ENCODE measurements at regions not wholly inside any gene's neighbourhood (a gene's known extent, or its start where the extent isn't known, plus 50 kb on each side); places are given as distances from the start of the nearest gene placed in this dataset.

GRCh38 chr7:18222636-18223035, 195.0 kb upstream of the PRPS1L1 start:
- no peak overlapping the region for H3K4me3 Mint-ChIP-seq
- no peaks in the 10 kb centered on the region for H3K9me3 Mint-ChIP-seq
- intact Hi-C loops (cut with micrococcal nuclease), result no loop called here
- DNase-seq, result no peak
- no peak overlapping the region for H3K27ac Mint-ChIP-seq
- no peaks in the 10 kb centered on the region for H3K27me3 Mint-ChIP-seq
- no peaks in the 10 kb centered on the region for H3K4me1 Mint-ChIP-seq
- H3K36me3 Mint-ChIP-seq (ENCODE audit: low read depth), result no peaks in the 10 kb centered on the region

GRCh38 chr7:18224138-18224537, 196.5 kb upstream of the PRPS1L1 start:
- Mint-ChIP-seq H3K36me3 (ENCODE audit: low read depth) (no peaks in the 10 kb centered on the region), H3K4me1 (no peaks in the 10 kb centered on the region), H3K4me3 (no peak overlapping the region), H3K9me3 (no peaks in the 10 kb centered on the region), H3K27me3 (no peaks in the 10 kb centered on the region), H3K27ac (no peak overlapping the region)
- intact Hi-C loops (cut with micrococcal nuclease), result no loop called here
- no peak for DNase-seq

GRCh38 chr7:18225067-18225466, 197.4 kb upstream of the PRPS1L1 start:
- no peaks in the 10 kb centered on the region for H3K9me3 Mint-ChIP-seq
- intact Hi-C loops (cut with micrococcal nuclease), result no loop called here
- no peaks in the 10 kb centered on the region for H3K4me1 Mint-ChIP-seq

GRCh38 chr7:18226598-18226997, 199.0 kb upstream of the PRPS1L1 start:
- intact Hi-C loops (cut with micrococcal nuclease), result no loop called here
- Mint-ChIP-seq H3K4me1 (no peaks in the 10 kb centered on the region), H3K4me3 (no peak overlapping the region), H3K27me3 (no peaks in the 10 kb centered on the region), H3K9me3 (no peaks in the 10 kb centered on the region), H3K36me3 (ENCODE audit: low read depth) (no peaks in the 10 kb centered on the region), H3K27ac (no peak overlapping the region)
- DNase-seq, result no peak

More at GRCh38 chr7:18225067-18225466, 197.4 kb upstream of the PRPS1L1 start:
- DNase-seq, result no peak
- Mint-ChIP-seq H3K4me3 (no peak overlapping the region), H3K27me3 (no peaks in the 10 kb centered on the region), H3K36me3 (ENCODE audit: low read depth) (no peaks in the 10 kb centered on the region), H3K27ac (no peak overlapping the region)

- Mint-ChIP-seq H3K27me3 (no peaks in the 10 kb centered on the region), H3K4me1 (no peaks in the 10 kb centered on the region), H3K27ac (no peak overlapping the region), H3K4me3 (no peak overlapping the region), H3K36me3 (ENCODE audit: low read depth) (no peaks in the 10 kb centered on the region), H3K9me3 (no peaks in the 10 kb centered on the region)
- intact Hi-C loops (cut with micrococcal nuclease), result no loop called here
- no peak for DNase-seq
These were observed 201.0 kb upstream of the PRPS1L1 start for GRCh38 chr7:18228686-18229085.

GRCh38 chr7:18230271-18230670, 202.6 kb upstream of the PRPS1L1 start:
- H3K36me3 Mint-ChIP-seq (ENCODE audit: low read depth), result no peaks in the 10 kb centered on the region
- no peak overlapping the region for H3K4me3 Mint-ChIP-seq
- H3K27ac Mint-ChIP-seq, result no peak overlapping the region
- no peak for DNase-seq
- intact Hi-C loops (cut with micrococcal nuclease), result no loop called here
- H3K4me1 Mint-ChIP-seq, result no peaks in the 10 kb centered on the region
- H3K9me3 Mint-ChIP-seq, result no peaks in the 10 kb centered on the region
- H3K27me3 Mint-ChIP-seq, result no peaks in the 10 kb centered on the region

- intact Hi-C loops (cut with micrococcal nuclease), result no loop called here
- no peaks in the 10 kb centered on the region for H3K36me3 Mint-ChIP-seq (ENCODE audit: low read depth)
- no peak for DNase-seq
- no peak overlapping the region for H3K27ac Mint-ChIP-seq
- no peaks in the 10 kb centered on the region for H3K4me1 Mint-ChIP-seq
- no peaks in the 10 kb centered on the region for H3K27me3 Mint-ChIP-seq
- no peak overlapping the region for H3K4me3 Mint-ChIP-seq
- no peaks in the 10 kb centered on the region for H3K9me3 Mint-ChIP-seq
These were observed 204.2 kb upstream of the PRPS1L1 start for GRCh38 chr7:18231854-18232253.

GRCh38 chr7:18234519-18234918, 206.9 kb upstream of the PRPS1L1 start:
- no peaks in the 10 kb centered on the region for H3K9me3 Mint-ChIP-seq
- no peak overlapping the region for H3K4me3 Mint-ChIP-seq
- H3K36me3 Mint-ChIP-seq (ENCODE audit: low read depth), result no peaks in the 10 kb centered on the region
- no peak for DNase-seq
- intact Hi-C loops (cut with micrococcal nuclease), result no loop called here
- H3K27me3 Mint-ChIP-seq, result no peaks in the 10 kb centered on the region
- no peaks in the 10 kb centered on the region for H3K4me1 Mint-ChIP-seq
- H3K27ac Mint-ChIP-seq, result no peak overlapping the region

- Mint-ChIP-seq H3K36me3 (ENCODE audit: low read depth) (no peaks in the 10 kb centered on the region), H3K27me3 (peaks cover 2% of the 10 kb centered on the region), H3K27ac (no peak overlapping the region), H3K4me3 (no peak overlapping the region), H3K9me3 (no peaks in the 10 kb centered on the region), H3K4me1 (no peaks in the 10 kb centered on the region)
- intact Hi-C loops (cut with micrococcal nuclease), result no loop called here
- no peak for DNase-seq
These were observed 208.2 kb upstream of the PRPS1L1 start for GRCh38 chr7:18235819-18236218.

- H3K27me3 Mint-ChIP-seq, result peaks cover 2% of the 10 kb centered on the region
- H3K4me3 Mint-ChIP-seq, result no peak overlapping the region
- intact Hi-C loops (cut with micrococcal nuclease), result no loop called here
- no peak overlapping the region for H3K27ac Mint-ChIP-seq
- H3K36me3 Mint-ChIP-seq (ENCODE audit: low read depth), result no peaks in the 10 kb centered on the region
- no peak for DNase-seq
- H3K4me1 Mint-ChIP-seq, result no peaks in the 10 kb centered on the region
- H3K9me3 Mint-ChIP-seq, result no peaks in the 10 kb centered on the region
These were observed 211.6 kb upstream of the PRPS1L1 start for GRCh38 chr7:18239212-18239611.

GRCh38 chr7:18241543-18242231, 214.0 kb upstream of the PRPS1L1 start:
- no peak overlapping the region for H3K4me3 Mint-ChIP-seq
- DNase-seq, result no peak
- H3K36me3 Mint-ChIP-seq (ENCODE audit: low read depth), result no peaks in the 10 kb centered on the region
- H3K27ac Mint-ChIP-seq, result no peak overlapping the region
- H3K4me1 Mint-ChIP-seq, result no peaks in the 10 kb centered on the region
- intact Hi-C loops (cut with micrococcal nuclease), result no loop called here
- H3K9me3 Mint-ChIP-seq, result peaks cover 3% of the 10 kb centered on the region
- H3K27me3 Mint-ChIP-seq, result peaks cover 2% of the 10 kb centered on the region

- Mint-ChIP-seq H3K27ac (no peak overlapping the region), H3K9me3 (peaks cover 13% of the 10 kb centered on the region), H3K36me3 (ENCODE audit: low read depth) (no peaks in the 10 kb centered on the region), H3K27me3 (peaks cover 2% of the 10 kb centered on the region), H3K4me3 (no peak overlapping the region), H3K4me1 (no peaks in the 10 kb centered on the region)
- intact Hi-C loops (cut with micrococcal nuclease), result no loop called here
- no peak for DNase-seq
These were observed 216.1 kb upstream of the PRPS1L1 start for GRCh38 chr7:18243731-18244130.

GRCh38 chr7:18250133-18250532, 222.5 kb upstream of the PRPS1L1 start:
- no peak overlapping the region for H3K4me3 Mint-ChIP-seq
- no peaks in the 10 kb centered on the region for H3K36me3 Mint-ChIP-seq (ENCODE audit: low read depth)
- intact Hi-C loops (cut with micrococcal nuclease), result no loop called here
- no peaks in the 10 kb centered on the region for H3K27me3 Mint-ChIP-seq
- H3K4me1 Mint-ChIP-seq, result no peaks in the 10 kb centered on the region
- no peak overlapping the region for H3K27ac Mint-ChIP-seq
- H3K9me3 Mint-ChIP-seq, result peaks cover 13% of the 10 kb centered on the region
- DNase-seq, result peak; percentile 2

- DNase-seq, result no peak
- H3K27me3 Mint-ChIP-seq, result no peaks in the 10 kb centered on the region
- H3K9me3 Mint-ChIP-seq, result no peaks in the 10 kb centered on the region
- H3K36me3 Mint-ChIP-seq (ENCODE audit: low read depth), result no peaks in the 10 kb centered on the region
- no peak overlapping the region for H3K27ac Mint-ChIP-seq
- no peak overlapping the region for H3K4me3 Mint-ChIP-seq
- intact Hi-C loops (cut with micrococcal nuclease), result no loop called here
- no peaks in the 10 kb centered on the region for H3K4me1 Mint-ChIP-seq
These were observed 230.1 kb upstream of the PRPS1L1 start for GRCh38 chr7:18257711-18258110.

- H3K4me1 Mint-ChIP-seq, result no peaks in the 10 kb centered on the region
- no peak for DNase-seq
- no peaks in the 10 kb centered on the region for H3K9me3 Mint-ChIP-seq
- H3K27me3 Mint-ChIP-seq, result no peaks in the 10 kb centered on the region
- intact Hi-C loops (cut with micrococcal nuclease), result no loop called here
- no peak overlapping the region for H3K4me3 Mint-ChIP-seq
- H3K36me3 Mint-ChIP-seq (ENCODE audit: low read depth), result no peaks in the 10 kb centered on the region
- no peak overlapping the region for H3K27ac Mint-ChIP-seq
These were observed 233.5 kb upstream of the HDAC9 start for GRCh38 chr7:18262058-18262457.
